Testis (tissue), 2 donors: ENCODE measurements at regions not wholly inside any gene's neighbourhood (a gene's known extent, or its start where the extent isn't known, plus 50 kb on each side); places are given as distances from the start of the nearest gene placed in this dataset.

Experiments
- DNase-seq: peaks from one replicate; pipeline ENCODE4 v3.0.0-alpha.2; 2019
- H3K27ac ChIP-seq, 2 donors: fragments of 200-600 bp; sonication (generic); one replicate each; pipeline ENCODE4 v1.5.1; 2019
- H3K27me3 ChIP-seq: fragments of 200-600 bp; sonication (generic); one replicate; pipeline ENCODE4 v1.5.1; 2019
- H3K36me3 ChIP-seq: fragments of 200-600 bp; sonication (generic); one replicate; pipeline ENCODE4 v1.5.1; 2017; ENCODE audit warnings: low read depth; ENCODE audit errors: missing control alignments
- H3K4me1 ChIP-seq: fragments of 200-600 bp; sonication (generic); one replicate; pipeline ENCODE4 v1.5.1; 2019
- H3K4me3 ChIP-seq, 2 donors: fragments of 200-600 bp; sonication (generic); one replicate each; pipeline ENCODE4 v1.5.1; 2017 to 2019
- H3K9me3 ChIP-seq: fragments of 200-600 bp; sonication (generic); one replicate; pipeline ENCODE4 v1.5.1; 2017
- CTCF ChIP-seq, 3 experiments: fragments of 450-650 bp in 2 of 3; fragments of 200-600 bp in 1 of 3; sonication (generic) in 1 of 3; IDR thresholded peaks; one replicate each; pipeline ENCODE4 v1.5.1; 2016 to 2019; ENCODE audit warnings: antibody characterized with exemption in 3 of 3, mild to moderate bottlenecking in 2 of 3, moderate library complexity in 1 of 3
- POLR2A ChIP-seq: fragments of 450-650 bp; IDR thresholded peaks from one replicate; pipeline ENCODE4 v1.6.1; 2017; ENCODE audit warnings: antibody characterized with exemption, mild to moderate bottlenecking, moderate library complexity
- WGBS, 2 donors: methylation state at CpG; one replicate each; pipeline ENCODE4 v1.1.5; 2018; 5-methylcytosine and 5-hydroxymethylcytosine counted together
- intact Hi-C: fragments of 100-400 bp; cut with DNase I; formaldehyde crosslinking; loops from one replicate; pipeline ENCODE4 v1.15.1; 2023; ENCODE audit warnings: low total_unique reads

- Histone ChIP-seq H3K27ac (no peak overlapping the region), H3K4me1 (peaks cover 5% of the 10 kb centered on the region), H3K27me3 (no peaks in the 10 kb centered on the region), H3K4me3 (no peak overlapping the region), H3K9me3 (no peaks in the 10 kb centered on the region), H3K36me3 (no peaks in the 10 kb centered on the region)
- WGBS, 2 donors: 96% methylated on average over 8 of the region's 8 CpGs
- intact Hi-C loops: no loop called here
- no peak for DNase-seq
- TF ChIP-seq CTCF (IDR thresholded peaks at IDR 0.05) (no peak), POLR2A (no peak)
Observed at GRCh38 chr12:105481392-105482300, 151.2 kb downstream of the C12orf75 start.

GRCh38 chr12:105482951-105483350 lies 152.5 kb downstream of the C12orf75 start:
- intact Hi-C loops: no loop called here
- DNase-seq: no peak
- Histone ChIP-seq H3K27ac (no peak overlapping the region), H3K9me3 (no peaks in the 10 kb centered on the region), H3K27me3 (no peaks in the 10 kb centered on the region), H3K36me3 (no peaks in the 10 kb centered on the region), H3K4me1 (peaks cover 5% of the 10 kb centered on the region), H3K4me3 (no peak overlapping the region)
- 68 to 82% methylated on average over 1 of the region's 1 CpG for WGBS, 2 donors
- TF ChIP-seq POLR2A (no peak), CTCF (IDR thresholded peaks at IDR 0.05) (no peak)

GRCh38 chr12:105483691-105484090 lies 153.2 kb downstream of the C12orf75 start:
- TF ChIP-seq POLR2A: no peak
- TF ChIP-seq CTCF (IDR thresholded peaks at IDR 0.05): no peak
- H3K4me1 ChIP-seq: peaks cover 5% of the 10 kb centered on the region
- no peaks in the 10 kb centered on the region for H3K9me3 ChIP-seq
- H3K4me3 ChIP-seq: no peak overlapping the region
- no peak for DNase-seq
- no peak overlapping the region for H3K27ac ChIP-seq
- no peaks in the 10 kb centered on the region for H3K36me3 ChIP-seq
- no peaks in the 10 kb centered on the region for H3K27me3 ChIP-seq
- intact Hi-C loops: no loop called here

DNA sequence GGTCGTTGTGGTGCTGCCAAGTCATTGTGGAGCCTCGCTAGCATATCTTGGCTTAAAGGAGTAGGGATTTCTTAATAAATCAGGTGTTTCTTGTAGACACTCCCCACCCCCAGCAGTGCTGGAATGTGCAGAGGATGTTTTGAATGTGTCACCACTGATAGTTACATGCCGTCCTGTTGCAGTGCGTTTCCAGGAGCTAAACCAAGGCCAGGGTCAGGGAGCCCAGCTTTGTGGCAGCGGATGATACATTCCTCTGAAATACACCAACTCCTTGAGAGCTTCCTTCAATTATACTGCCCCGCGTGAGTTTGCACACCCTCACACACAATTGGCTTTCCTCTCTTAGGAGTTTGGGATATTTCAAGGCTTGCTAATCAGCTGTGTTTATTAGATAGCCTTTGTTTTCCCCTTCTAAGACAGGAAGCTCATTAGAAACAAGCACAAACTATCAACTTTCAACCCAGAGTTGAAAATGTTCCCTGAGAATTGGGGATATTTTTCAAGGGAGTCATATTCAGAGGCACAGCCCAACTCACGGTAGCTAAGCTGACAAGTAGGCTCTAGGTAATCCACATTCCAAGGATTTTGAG lies 154.9 kb downstream of the C12orf75 start:
- Histone ChIP-seq H3K9me3 (no peaks in the 10 kb centered on the region), H3K36me3 (no peaks in the 10 kb centered on the region), H3K4me3 (no peak overlapping the region), H3K27ac (peak overlapping the region in 1 of 2 donors; percentile 53), H3K27me3 (no peaks in the 10 kb centered on the region), H3K4me1 (peaks cover 5% of the 10 kb centered on the region)
- peak; percentile 54 for DNase-seq
- TF ChIP-seq CTCF (IDR thresholded peaks at IDR 0.05): no peak
- TF ChIP-seq POLR2A: no peak
- 27 to 46% methylated on average over 8 of the region's 8 CpGs for WGBS, 2 donors
- intact Hi-C loops: no loop called here
